Astrocyte (in vitro differentiated cells and primary cell): ENCODE measurements at regions not wholly inside any gene's neighbourhood (a gene's known extent, or its start where the extent isn't known, plus 50 kb on each side); places are given as distances from the start of the nearest gene placed in this dataset.
A peak's percentile ranks its signal among the peaks of the same experiment; 100 is the strongest.

Source experiments
- DNase-seq: peaks from one replicate; pipeline ENCODE4 v3.0.0-alpha.2; 2010; ENCODE audit warnings: low read depth
- FAIRE-seq: peaks from 2 replicates; lab custom pipeline; 2011; peaks lifted over from hg19 to GRCh38; lab: Jason Lieb, UNC
- H2AFZ ChIP-seq: 2 replicates; pipeline ENCODE4 v1.6.0; 2012; ENCODE audit warnings: low read depth, low read length, inconsistent platforms
- H3K27ac ChIP-seq: 2 replicates; pipeline ENCODE4 v1.5.1; 2011; ENCODE audit warnings: low read depth, low read length, inconsistent platforms
- H3K27me3 ChIP-seq: 2 replicates; pipeline ENCODE4 v1.6.0; 2011; ENCODE audit warnings: low read length, inconsistent platforms; ENCODE audit not compliant: insufficient read depth
- H3K36me3 ChIP-seq: 2 replicates; pipeline ENCODE4 v1.5.1; 2011; ENCODE audit warnings: low read length, inconsistent platforms; ENCODE audit not compliant: insufficient read depth
- H3K4me1 ChIP-seq: 2 replicates; pipeline ENCODE4 v1.5.1; 2011; ENCODE audit warnings: low read length, inconsistent platforms; ENCODE audit not compliant: insufficient read depth
- H3K4me2 ChIP-seq: 2 replicates; pipeline ENCODE4 v1.6.0; 2012; ENCODE audit warnings: low read length, inconsistent platforms
- H3K4me3 ChIP-seq: 2 replicates; pipeline ENCODE4 v1.5.1; 2011; ENCODE audit warnings: low read depth, mild to moderate bottlenecking, low read length, inconsistent platforms; ENCODE audit not compliant: insufficient read depth
- H3K79me2 ChIP-seq: 2 replicates; pipeline ENCODE4 v1.6.0; 2012; ENCODE audit warnings: mild to moderate bottlenecking, low read length, inconsistent platforms; ENCODE audit not compliant: insufficient read depth
- H3K9ac ChIP-seq: 2 replicates; pipeline ENCODE4 v1.6.0; 2012; ENCODE audit warnings: mild to moderate bottlenecking, low read length, inconsistent platforms
- H3K9me3 ChIP-seq: 2 replicates; pipeline ENCODE4 v1.5.1; 2012; ENCODE audit warnings: low read depth, mild to moderate bottlenecking, low read length, inconsistent platforms; ENCODE audit not compliant: insufficient read depth
- H4K20me1 ChIP-seq: 2 replicates; pipeline ENCODE4 v1.6.0; 2012; ENCODE audit warnings: low read length, inconsistent platforms; ENCODE audit not compliant: insufficient read depth
- H3K27ac Mint-ChIP-seq: one replicate; pipeline ENCODE4 v1.8.0; 2021; ENCODE audit warnings: mild to moderate bottlenecking, mixed read lengths; ENCODE audit not compliant: unreplicated experiment
- H3K27me3 Mint-ChIP-seq: one replicate; pipeline ENCODE4 v1.8.0; 2021; ENCODE audit warnings: low read depth, mixed read lengths; ENCODE audit not compliant: unreplicated experiment
- H3K36me3 Mint-ChIP-seq: one replicate; pipeline ENCODE4 v1.8.0; 2021; ENCODE audit warnings: low read depth, mixed read lengths; ENCODE audit not compliant: unreplicated experiment
- H3K4me1 Mint-ChIP-seq: one replicate; pipeline ENCODE4 v1.8.0; 2021; ENCODE audit warnings: low read depth, mixed read lengths; ENCODE audit not compliant: unreplicated experiment
- H3K4me3 Mint-ChIP-seq: one replicate; pipeline ENCODE4 v1.8.0; 2021; ENCODE audit warnings: mild to moderate bottlenecking, moderate library complexity, mixed read lengths; ENCODE audit not compliant: unreplicated experiment
- H3K9me3 Mint-ChIP-seq: one replicate; pipeline ENCODE4 v1.8.0; 2021; ENCODE audit warnings: mild to moderate bottlenecking, mixed read lengths; ENCODE audit not compliant: unreplicated experiment
- EZH2 ChIP-seq: IDR thresholded peaks from 2 replicates; pipeline ENCODE4 v1.6.1; 2012; ENCODE audit warnings: mild to moderate bottlenecking, low read length, inconsistent platforms; ENCODE audit not compliant: insufficient read depth
- TF ChIP-seq, protein P1 (sequence below): IDR thresholded peaks from 2 replicates; pipeline ENCODE4 v1.5.1; 2011; ENCODE audit warnings: low read depth, mild to moderate bottlenecking, inconsistent platforms, low read length, moderate library complexity; ENCODE audit not compliant: insufficient read depth

DNA sequence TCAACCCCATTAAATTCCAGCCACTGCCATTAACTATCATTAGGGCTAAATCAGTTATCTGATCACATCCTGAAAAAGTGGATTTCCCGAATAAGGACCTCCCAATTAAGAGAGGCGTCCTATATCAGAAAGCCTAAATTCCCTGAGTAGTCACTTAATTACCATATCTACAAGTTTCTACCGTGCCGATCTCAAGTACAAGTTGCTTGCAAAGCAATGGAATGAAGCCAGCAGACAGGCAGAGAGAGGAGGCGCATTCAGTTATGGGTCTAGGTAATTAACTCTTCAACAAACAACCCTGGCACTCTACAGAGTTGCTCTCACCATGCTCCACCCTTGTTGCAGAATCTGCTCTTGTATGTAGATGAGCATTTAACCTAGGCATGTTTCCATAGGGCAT is 494.6 kb upstream of the RUNX1 start:
- H3K79me2 ChIP-seq: no peaks in the 10 kb centered on the region
- no peaks in the 10 kb centered on the region for H3K4me1 ChIP-seq
- H3K27ac ChIP-seq: no peak overlapping the region
- DNase-seq (no peak), FAIRE-seq (no peak)
- H2AFZ ChIP-seq: no peak overlapping the region
- H3K27me3 Mint-ChIP-seq: peaks cover 2% of the 10 kb centered on the region
- no peaks in the 10 kb centered on the region for H4K20me1 ChIP-seq
- no peak overlapping the region for H3K27ac Mint-ChIP-seq
- no peak overlapping the region for H3K4me2 ChIP-seq
- H3K4me3 Mint-ChIP-seq: no peak overlapping the region
- no peaks in the 10 kb centered on the region for H3K36me3 Mint-ChIP-seq
- H3K4me1 Mint-ChIP-seq: peaks cover 1% of the 10 kb centered on the region
- H3K9ac ChIP-seq: no peak overlapping the region
- no peaks in the 10 kb centered on the region for H3K9me3 ChIP-seq
- TF ChIP-seq, protein P1, sequence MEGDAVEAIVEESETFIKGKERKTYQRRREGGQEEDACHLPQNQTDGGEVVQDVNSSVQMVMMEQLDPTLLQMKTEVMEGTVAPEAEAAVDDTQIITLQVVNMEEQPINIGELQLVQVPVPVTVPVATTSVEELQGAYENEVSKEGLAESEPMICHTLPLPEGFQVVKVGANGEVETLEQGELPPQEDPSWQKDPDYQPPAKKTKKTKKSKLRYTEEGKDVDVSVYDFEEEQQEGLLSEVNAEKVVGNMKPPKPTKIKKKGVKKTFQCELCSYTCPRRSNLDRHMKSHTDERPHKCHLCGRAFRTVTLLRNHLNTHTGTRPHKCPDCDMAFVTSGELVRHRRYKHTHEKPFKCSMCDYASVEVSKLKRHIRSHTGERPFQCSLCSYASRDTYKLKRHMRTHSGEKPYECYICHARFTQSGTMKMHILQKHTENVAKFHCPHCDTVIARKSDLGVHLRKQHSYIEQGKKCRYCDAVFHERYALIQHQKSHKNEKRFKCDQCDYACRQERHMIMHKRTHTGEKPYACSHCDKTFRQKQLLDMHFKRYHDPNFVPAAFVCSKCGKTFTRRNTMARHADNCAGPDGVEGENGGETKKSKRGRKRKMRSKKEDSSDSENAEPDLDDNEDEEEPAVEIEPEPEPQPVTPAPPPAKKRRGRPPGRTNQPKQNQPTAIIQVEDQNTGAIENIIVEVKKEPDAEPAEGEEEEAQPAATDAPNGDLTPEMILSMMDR: no peak
- no peak for TF ChIP-seq EZH2
- H3K9me3 Mint-ChIP-seq: no peaks in the 10 kb centered on the region
- H3K4me3 ChIP-seq: no peak overlapping the region
- no peaks in the 10 kb centered on the region for H3K36me3 ChIP-seq
- H3K27me3 ChIP-seq: no peaks in the 10 kb centered on the region

GRCh38 chr21:35540950-35541638 is 492.0 kb upstream of the RUNX1 start:
- Histone ChIP-seq H3K4me2 (no peak overlapping the region), H3K9ac (no peak overlapping the region), H3K36me3 (no peaks in the 10 kb centered on the region), H3K9me3 (no peaks in the 10 kb centered on the region), H3K4me3 (no peak overlapping the region), H4K20me1 (no peaks in the 10 kb centered on the region), H3K27ac (no peak overlapping the region), H3K27me3 (no peaks in the 10 kb centered on the region), H3K79me2 (no peaks in the 10 kb centered on the region), H3K4me1 (no peaks in the 10 kb centered on the region), H2AFZ (no peak overlapping the region)
- Mint-ChIP-seq H3K9me3 (peaks cover 3% of the 10 kb centered on the region), H3K4me1 (peaks cover 1% of the 10 kb centered on the region), H3K36me3 (no peaks in the 10 kb centered on the region), H3K4me3 (no peak overlapping the region), H3K27me3 (peaks cover 2% of the 10 kb centered on the region), H3K27ac (no peak overlapping the region)
- peak; percentile 17 for DNase-seq
- peak; percentile 76 for FAIRE-seq
- TF ChIP-seq, protein P1: no peak
- TF ChIP-seq EZH2: no peak

- Histone ChIP-seq H3K4me3 (no peak overlapping the region), H3K36me3 (no peaks in the 10 kb centered on the region), H2AFZ (no peak overlapping the region), H3K27me3 (no peaks in the 10 kb centered on the region), H3K4me2 (no peak overlapping the region), H3K9ac (no peak overlapping the region), H4K20me1 (no peaks in the 10 kb centered on the region), H3K4me1 (no peaks in the 10 kb centered on the region), H3K27ac (no peak overlapping the region), H3K9me3 (no peaks in the 10 kb centered on the region), H3K79me2 (no peaks in the 10 kb centered on the region)
- FAIRE-seq (no peak), DNase-seq (no peak)
- TF ChIP-seq, protein P1: no peak
- TF ChIP-seq EZH2: no peak
- Mint-ChIP-seq H3K27me3 (no peaks in the 10 kb centered on the region), H3K4me3 (no peak overlapping the region), H3K27ac (no peak overlapping the region), H3K4me1 (peaks cover 1% of the 10 kb centered on the region), H3K9me3 (peaks cover 11% of the 10 kb centered on the region), H3K36me3 (no peaks in the 10 kb centered on the region)
Observed at GRCh38 chr21:35538386-35538785, 489.3 kb upstream of the RUNX1 start.
